Liver (tissue), 3 donors: ENCODE measurements at regions not wholly inside any gene's neighbourhood (a gene's known extent, or its start where the extent isn't known, plus 50 kb on each side); places are given as distances from the start of the nearest gene placed in this dataset.

Source experiments
- RXRA ChIP-seq, 2 donors: IDR thresholded peaks; 2 replicates each; pipeline ENCODE4 v1.6.1; 2017 to 2018; ENCODE audit warnings: antibody characterized with exemption in 2 of 2, mild to moderate bottlenecking in 1 of 2
- TAF1 ChIP-seq: conservative IDR thresholded peaks from 2 replicates; pipeline ENCODE4 v1.6.1; 2016; ENCODE audit warnings: antibody characterized with exemption, mild to moderate bottlenecking
- YY1 ChIP-seq: IDR thresholded peaks from 2 replicates; pipeline ENCODE4 v1.6.1; 2016; ENCODE audit warnings: antibody characterized with exemption, mild to moderate bottlenecking
- TF ChIP-seq, protein P1 (sequence below): fragments of 150-350 bp; IDR thresholded peaks from 2 replicates; pipeline ENCODE4 v1.5.1; 2017; ENCODE audit warnings: improper control_type of control experiment, low read depth, low read length; ENCODE audit not compliant: missing input control
- TF ChIP-seq, protein P2 (sequence below): IDR thresholded peaks from 2 replicates; pipeline ENCODE4 v1.6.1; 2016; ENCODE audit warnings: antibody characterized with exemption
- TF ChIP-seq, protein P3 (sequence below): IDR thresholded peaks from 2 replicates; pipeline ENCODE4 v1.6.1; 2016; ENCODE audit warnings: antibody characterized with exemption
- TF ChIP-seq, protein P4 (sequence below): IDR thresholded peaks from 2 replicates; pipeline ENCODE4 v1.6.1; 2016; ENCODE audit warnings: antibody characterized with exemption, mild to moderate bottlenecking
- donor health status: healthy.
- donor health status: healthy.

DNA sequence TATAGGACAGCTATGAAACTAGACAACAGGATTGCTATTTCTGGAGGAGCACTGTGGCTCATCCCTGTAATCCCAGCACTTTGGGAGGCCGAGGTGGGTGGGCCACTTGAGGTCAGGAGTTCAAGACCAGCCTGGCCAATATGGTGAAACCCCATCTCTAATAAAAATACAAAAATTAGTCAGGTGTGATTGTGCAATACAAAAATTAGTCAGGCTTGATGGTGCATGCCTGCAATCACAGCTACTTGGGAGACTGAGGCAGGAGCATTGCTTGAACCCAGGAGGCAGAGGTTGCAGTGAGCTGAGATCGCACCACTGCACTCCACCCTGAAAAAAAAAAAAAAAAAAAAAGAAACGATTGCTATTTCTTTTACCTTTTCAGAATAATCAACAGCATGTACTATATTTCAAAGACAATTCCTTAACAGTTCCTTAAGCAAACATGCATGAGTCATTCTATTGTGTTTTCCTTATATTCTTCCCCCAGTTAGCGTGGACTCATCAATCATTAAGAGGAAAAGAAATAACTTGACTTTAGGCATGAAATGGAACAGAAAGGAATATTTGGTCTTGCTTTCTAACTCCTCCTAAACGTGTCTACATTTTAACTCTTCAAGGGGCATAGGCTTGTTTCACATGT lies 162.6 kb downstream of the TAF11L14 start:
- TF ChIP-seq, protein P1, sequence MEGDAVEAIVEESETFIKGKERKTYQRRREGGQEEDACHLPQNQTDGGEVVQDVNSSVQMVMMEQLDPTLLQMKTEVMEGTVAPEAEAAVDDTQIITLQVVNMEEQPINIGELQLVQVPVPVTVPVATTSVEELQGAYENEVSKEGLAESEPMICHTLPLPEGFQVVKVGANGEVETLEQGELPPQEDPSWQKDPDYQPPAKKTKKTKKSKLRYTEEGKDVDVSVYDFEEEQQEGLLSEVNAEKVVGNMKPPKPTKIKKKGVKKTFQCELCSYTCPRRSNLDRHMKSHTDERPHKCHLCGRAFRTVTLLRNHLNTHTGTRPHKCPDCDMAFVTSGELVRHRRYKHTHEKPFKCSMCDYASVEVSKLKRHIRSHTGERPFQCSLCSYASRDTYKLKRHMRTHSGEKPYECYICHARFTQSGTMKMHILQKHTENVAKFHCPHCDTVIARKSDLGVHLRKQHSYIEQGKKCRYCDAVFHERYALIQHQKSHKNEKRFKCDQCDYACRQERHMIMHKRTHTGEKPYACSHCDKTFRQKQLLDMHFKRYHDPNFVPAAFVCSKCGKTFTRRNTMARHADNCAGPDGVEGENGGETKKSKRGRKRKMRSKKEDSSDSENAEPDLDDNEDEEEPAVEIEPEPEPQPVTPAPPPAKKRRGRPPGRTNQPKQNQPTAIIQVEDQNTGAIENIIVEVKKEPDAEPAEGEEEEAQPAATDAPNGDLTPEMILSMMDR: no peak
- TF ChIP-seq YY1 (no peak), RXRA (IDR thresholded peaks at IDR 0.05) (no peak), TAF1 (no peak)
- TF ChIP-seq, protein P2, sequence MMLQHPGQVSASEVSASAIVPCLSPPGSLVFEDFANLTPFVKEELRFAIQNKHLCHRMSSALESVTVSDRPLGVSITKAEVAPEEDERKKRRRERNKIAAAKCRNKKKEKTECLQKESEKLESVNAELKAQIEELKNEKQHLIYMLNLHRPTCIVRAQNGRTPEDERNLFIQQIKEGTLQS: no peak
- TF ChIP-seq, protein P3, sequence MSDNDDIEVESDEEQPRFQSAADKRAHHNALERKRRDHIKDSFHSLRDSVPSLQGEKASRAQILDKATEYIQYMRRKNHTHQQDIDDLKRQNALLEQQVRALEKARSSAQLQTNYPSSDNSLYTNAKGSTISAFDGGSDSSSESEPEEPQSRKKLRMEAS: no peak
- TF ChIP-seq, protein P4, sequence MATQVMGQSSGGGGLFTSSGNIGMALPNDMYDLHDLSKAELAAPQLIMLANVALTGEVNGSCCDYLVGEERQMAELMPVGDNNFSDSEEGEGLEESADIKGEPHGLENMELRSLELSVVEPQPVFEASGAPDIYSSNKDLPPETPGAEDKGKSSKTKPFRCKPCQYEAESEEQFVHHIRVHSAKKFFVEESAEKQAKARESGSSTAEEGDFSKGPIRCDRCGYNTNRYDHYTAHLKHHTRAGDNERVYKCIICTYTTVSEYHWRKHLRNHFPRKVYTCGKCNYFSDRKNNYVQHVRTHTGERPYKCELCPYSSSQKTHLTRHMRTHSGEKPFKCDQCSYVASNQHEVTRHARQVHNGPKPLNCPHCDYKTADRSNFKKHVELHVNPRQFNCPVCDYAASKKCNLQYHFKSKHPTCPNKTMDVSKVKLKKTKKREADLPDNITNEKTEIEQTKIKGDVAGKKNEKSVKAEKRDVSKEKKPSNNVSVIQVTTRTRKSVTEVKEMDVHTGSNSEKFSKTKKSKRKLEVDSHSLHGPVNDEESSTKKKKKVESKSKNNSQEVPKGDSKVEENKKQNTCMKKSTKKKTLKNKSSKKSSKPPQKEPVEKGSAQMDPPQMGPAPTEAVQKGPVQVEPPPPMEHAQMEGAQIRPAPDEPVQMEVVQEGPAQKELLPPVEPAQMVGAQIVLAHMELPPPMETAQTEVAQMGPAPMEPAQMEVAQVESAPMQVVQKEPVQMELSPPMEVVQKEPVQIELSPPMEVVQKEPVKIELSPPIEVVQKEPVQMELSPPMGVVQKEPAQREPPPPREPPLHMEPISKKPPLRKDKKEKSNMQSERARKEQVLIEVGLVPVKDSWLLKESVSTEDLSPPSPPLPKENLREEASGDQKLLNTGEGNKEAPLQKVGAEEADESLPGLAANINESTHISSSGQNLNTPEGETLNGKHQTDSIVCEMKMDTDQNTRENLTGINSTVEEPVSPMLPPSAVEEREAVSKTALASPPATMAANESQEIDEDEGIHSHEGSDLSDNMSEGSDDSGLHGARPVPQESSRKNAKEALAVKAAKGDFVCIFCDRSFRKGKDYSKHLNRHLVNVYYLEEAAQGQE: no peak
